H9 (cell line): ENCODE measurements at regions not wholly inside any gene's neighbourhood (a gene's known extent, or its start where the extent isn't known, plus 50 kb on each side); places are given as distances from the start of the nearest gene placed in this dataset.

Experiments used
- DNase-seq: peaks from one replicate; pipeline ENCODE4 v3.0.0-alpha.2; 2017
- H2AFZ ChIP-seq: one replicate; pipeline ENCODE4 v1.6.1; 2013; ENCODE audit warnings: mild to moderate bottlenecking, low read length, control low read depth, moderate library complexity
- H2AK5ac ChIP-seq: 2 replicates; pipeline ENCODE4 v1.6.1; 2013; ENCODE audit warnings: low read length, control low read depth, mixed read lengths; ENCODE audit not compliant: insufficient read length
- H2BK120ac ChIP-seq: one replicate; pipeline ENCODE4 v1.6.1; 2013; ENCODE audit warnings: low read depth, mild to moderate bottlenecking, low read length, control low read depth, inconsistent platforms; ENCODE audit not compliant: poor library complexity, severe bottlenecking
- H2BK12ac ChIP-seq: 2 replicates; pipeline ENCODE4 v1.6.1; 2013; ENCODE audit warnings: low read length, control low read depth, mixed read lengths, low read depth; ENCODE audit not compliant: insufficient read length
- H2BK15ac ChIP-seq: 2 replicates; pipeline ENCODE4 v1.6.1; 2013; ENCODE audit warnings: low read depth, low read length, control low read depth
- H2BK20ac ChIP-seq: one replicate; pipeline ENCODE4 v1.6.1; 2013; ENCODE audit warnings: low read depth, mild to moderate bottlenecking, low read length, control low read depth, inconsistent platforms; ENCODE audit not compliant: poor library complexity, severe bottlenecking
- H2BK5ac ChIP-seq: 2 replicates; pipeline ENCODE4 v1.6.1; 2013; ENCODE audit warnings: low read length, control low read depth, mixed read lengths; ENCODE audit not compliant: insufficient read length
- H3K14ac ChIP-seq: 2 replicates; pipeline ENCODE4 v1.6.1; 2013; ENCODE audit warnings: low read length, control low read depth; ENCODE audit not compliant: insufficient read depth
- H3K18ac ChIP-seq: 2 replicates; pipeline ENCODE4 v1.6.1; 2013; ENCODE audit warnings: low read depth, mild to moderate bottlenecking, mixed read lengths, low read length, control low read depth; ENCODE audit not compliant: insufficient read length
- H3K23ac ChIP-seq: 2 replicates; pipeline ENCODE4 v1.6.1; 2013; ENCODE audit warnings: low read length, control low read depth, mixed read lengths, low read depth; ENCODE audit not compliant: insufficient read length
- H3K23me2 ChIP-seq: 2 replicates; pipeline ENCODE4 v1.6.1; 2013; ENCODE audit warnings: low read depth, mild to moderate bottlenecking, mixed read lengths, low read length, control low read depth; ENCODE audit not compliant: insufficient read length, poor library complexity, severe bottlenecking
- H3K27ac ChIP-seq: 2 replicates; pipeline ENCODE4 v1.5.1; 2013; ENCODE audit warnings: low read length, control low read depth, mixed read lengths, low read depth; ENCODE audit not compliant: insufficient read length
- H3K27me3 ChIP-seq: 2 replicates; pipeline ENCODE4 v1.6.1; 2013; ENCODE audit warnings: low read length, control low read depth, inconsistent platforms; ENCODE audit not compliant: insufficient read depth
- H3K4ac ChIP-seq: 2 replicates; pipeline ENCODE4 v1.6.1; 2013; ENCODE audit warnings: low read depth, mild to moderate bottlenecking, control low read depth, inconsistent platforms, low read length, moderate library complexity
- H3K4me1 ChIP-seq: 2 replicates; pipeline ENCODE4 v1.6.1; 2013; ENCODE audit warnings: low read length, control low read depth, inconsistent platforms; ENCODE audit not compliant: insufficient read depth
- H3K4me2 ChIP-seq: 2 replicates; pipeline ENCODE4 v1.6.1; 2013; ENCODE audit warnings: low read length, control low read depth, mixed read lengths; ENCODE audit not compliant: insufficient read length, insufficient read depth
- H3K56ac ChIP-seq: 2 replicates; pipeline ENCODE4 v1.6.1; 2013; ENCODE audit warnings: low read depth, mild to moderate bottlenecking, mixed read lengths, low read length, control low read depth; ENCODE audit not compliant: insufficient read length
- H3K79me1 ChIP-seq: 2 replicates; pipeline ENCODE4 v1.6.1; 2013; ENCODE audit warnings: low read depth, mild to moderate bottlenecking, moderate library complexity, low read length, control low read depth, inconsistent platforms; ENCODE audit not compliant: insufficient read depth, poor library complexity, severe bottlenecking
- H3K79me2 ChIP-seq: 2 replicates; pipeline ENCODE4 v1.6.1; 2013; ENCODE audit warnings: low read length, control low read depth, inconsistent platforms; ENCODE audit not compliant: insufficient read depth
- H3K9ac ChIP-seq: 2 replicates; pipeline ENCODE4 v1.6.1; 2013; ENCODE audit warnings: low read length, control low read depth, mixed read lengths; ENCODE audit not compliant: insufficient read length; ENCODE audit errors: extremely low read depth
- H3K9me3 ChIP-seq: one replicate; pipeline ENCODE4 v1.6.1; 2013; ENCODE audit warnings: low read depth, low read length, inconsistent platforms; ENCODE audit not compliant: control insufficient read depth
- H3T11ph ChIP-seq: one replicate; pipeline ENCODE4 v1.6.1; 2013; ENCODE audit warnings: mild to moderate bottlenecking, low read length, control low read depth, inconsistent platforms
- H4K20me1 ChIP-seq: one replicate; pipeline ENCODE4 v1.6.1; 2013; ENCODE audit not compliant: control insufficient read depth, insufficient read length, insufficient read depth
- H4K5ac ChIP-seq: 2 replicates; pipeline ENCODE4 v1.6.1; 2013; ENCODE audit warnings: low read depth, mild to moderate bottlenecking, mixed read lengths, low read length, control low read depth; ENCODE audit not compliant: insufficient read length
- H4K8ac ChIP-seq: replicated peaks from 2 replicates; pipeline ENCODE4 v1.6.1; 2013; ENCODE audit warnings: low read length, control low read depth, mixed read lengths, low read depth; ENCODE audit not compliant: insufficient read length
- H4K91ac ChIP-seq: 2 replicates; pipeline ENCODE4 v1.6.1; 2013; ENCODE audit warnings: low read depth, mild to moderate bottlenecking, moderate library complexity, mixed read lengths, low read length, control low read depth; ENCODE audit not compliant: insufficient read length
- H3K27ac Mint-ChIP-seq, 3 experiments: 2 replicates in 2 of 3; 3 replicates in 1 of 3; pipeline ENCODE4 v1.8.0; 2020 to 2021; ENCODE audit warnings: mixed read lengths in 3 of 3, mild to moderate bottlenecking in 1 of 3, moderate library complexity in 1 of 3
- H3K27me3 Mint-ChIP-seq: 2 replicates; pipeline ENCODE4 v1.8.0; 2021; ENCODE audit warnings: low read depth, mild to moderate bottlenecking, moderate library complexity, mixed read lengths
- H3K36me3 Mint-ChIP-seq, 3 experiments: 2 replicates in 2 of 3; 3 replicates in 1 of 3; pipeline ENCODE4 v1.8.0; 2020 to 2021; ENCODE audit warnings: low read depth in 3 of 3, mixed read lengths in 3 of 3; ENCODE audit not compliant: insufficient read depth in 1 of 3
- H3K4me1 Mint-ChIP-seq, 2 experiments: 2 replicates each; pipeline ENCODE4 v1.8.0; 2020; ENCODE audit warnings: mixed read lengths in 2 of 2
- H3K4me3 Mint-ChIP-seq, 2 experiments: 2 replicates in 1 of 2; 3 replicates in 1 of 2; pipeline ENCODE4 v1.8.0; 2020 to 2021; ENCODE audit warnings: mild to moderate bottlenecking in 2 of 2, mixed read lengths in 2 of 2, moderate library complexity in 1 of 2
- H3K9me3 Mint-ChIP-seq, 2 experiments: 2 replicates in 1 of 2; 3 replicates in 1 of 2; pipeline ENCODE4 v1.8.0; 2020; ENCODE audit warnings: mild to moderate bottlenecking in 2 of 2, mixed read lengths in 2 of 2, moderate library complexity in 1 of 2
- CTCF ChIP-seq: fragments of 200-600 bp; sonication (generic); conservative IDR thresholded peaks from 3 replicates; pipeline ENCODE4 v1.8.0; 2021; ENCODE audit warnings: antibody characterized with exemption, mild to moderate bottlenecking
- WGBS: extraction: QIAGEN DNeasy Blood & Tissue Kit; methylation state at CpG from one replicate; pipeline ENCODE4 v1.1.7; 2013; ENCODE audit warnings: missing lambda C conversion rate, low lambda C conversion rate, mixed read lengths; ENCODE audit not compliant: insufficient read length; ENCODE audit errors: extremely low coverage; 5-methylcytosine and 5-hydroxymethylcytosine counted together

DNA sequence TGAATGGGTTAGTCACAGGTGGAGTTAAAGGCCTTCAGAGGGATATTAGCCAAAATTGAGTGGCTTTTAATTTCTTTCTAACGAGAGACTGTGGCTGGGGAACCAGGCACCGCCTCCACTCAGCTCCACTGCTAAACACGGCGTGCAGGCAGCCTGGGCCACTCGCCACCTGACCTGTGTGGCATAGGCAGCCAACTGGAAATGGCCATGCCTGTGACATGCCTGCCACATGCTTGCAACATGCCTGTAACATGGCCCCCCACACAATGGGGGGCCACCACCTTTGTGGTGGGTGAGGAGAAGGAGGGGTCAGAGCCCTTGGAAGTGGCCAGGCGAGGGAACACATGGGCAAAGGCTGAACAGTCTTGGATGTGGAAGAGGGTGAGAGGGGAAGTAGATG is 60.1 kb upstream of the PAX2 start:
- Histone ChIP-seq H2BK120ac (no peak overlapping the region), H3K14ac (no peak overlapping the region), H3K79me1 (no peaks in the 10 kb centered on the region), H4K5ac (no peak overlapping the region), H3K4ac (no peak overlapping the region), H3K4me1 (peaks cover 3% of the 10 kb centered on the region; the same call in 1 of the 2 replicates), H3K4me2 (peak overlapping the region; percentile 72), H3K79me2 (no peaks in the 10 kb centered on the region), H2BK12ac (no peak overlapping the region), H4K8ac (no peak overlapping the region), H2BK15ac (no peak overlapping the region), H2AFZ (no peak overlapping the region), H2BK20ac (no peak overlapping the region), H3K9me3 (no peaks in the 10 kb centered on the region), H3K23me2 (peaks cover 4% of the 10 kb centered on the region), H3K9ac (no peak overlapping the region), H3K27ac (no peak overlapping the region), H2AK5ac (no peak overlapping the region), H3T11ph (no peak overlapping the region), H3K18ac (no peak overlapping the region), H4K91ac (no peak overlapping the region), H4K20me1 (no peaks in the 10 kb centered on the region), H3K27me3 (peaks cover 21% of the 10 kb centered on the region; the same call in 1 of the 2 replicates), H3K23ac (no peak overlapping the region), H2BK5ac (no peak overlapping the region), H3K56ac (no peak overlapping the region)
- Mint-ChIP-seq H3K9me3 (no peaks in the 10 kb centered on the region; a peak in 1 of 5 replicates), H3K36me3 (no peaks in the 10 kb centered on the region), H3K27me3 (peaks cover 99% of the 10 kb centered on the region), H3K4me1 (peaks cover 18 to 36% of the 10 kb centered on the region in 2 experiments), H3K27ac (no peak overlapping the region), H3K4me3 (no peak overlapping the region)
- no peak for DNase-seq
- WGBS = no CpG with 5 or more reads among the region's 6 CpGs
- TF ChIP-seq CTCF = no peak
